ENCODE measurements at regions not wholly inside any gene's neighbourhood (a gene's known extent, or its start where the extent isn't known, plus 50 kb on each side); places are given as distances from the start of the nearest gene placed in this dataset.

DNA sequence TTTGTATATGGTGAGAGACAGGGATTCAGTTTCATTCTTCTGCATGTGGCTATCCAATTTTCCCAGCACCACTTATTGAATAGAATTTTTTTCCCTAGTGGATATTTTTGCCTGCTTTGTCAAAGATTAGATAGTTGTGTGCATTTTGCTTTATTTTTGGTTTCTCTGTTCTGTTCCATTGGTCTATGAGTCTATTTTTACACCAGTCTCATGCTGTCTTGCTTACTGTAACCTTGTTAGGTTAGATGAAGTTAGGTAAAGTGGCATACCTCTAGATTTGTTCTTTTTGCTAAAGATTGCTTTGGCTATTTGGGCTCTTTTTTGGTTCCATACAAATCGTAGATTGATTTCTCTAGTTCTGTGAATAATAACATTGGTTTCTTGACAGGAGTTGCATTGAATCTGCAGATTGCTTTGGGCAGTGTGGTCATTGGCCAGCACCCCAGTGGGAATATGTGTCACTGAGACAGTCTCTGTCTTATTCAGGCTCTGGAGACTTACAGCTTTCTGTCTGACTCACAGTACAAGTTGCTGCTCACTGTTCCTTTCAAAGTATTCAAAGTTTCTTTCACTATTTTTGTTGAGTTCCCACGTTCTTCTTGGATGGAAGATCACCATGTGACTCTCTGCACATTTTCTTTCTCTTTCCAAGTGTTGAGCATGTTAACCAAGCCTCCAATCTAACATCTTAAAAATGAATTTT lies 709.1 kb downstream of the CDH11 start:
- TF ChIP-seq, protein P1, sequence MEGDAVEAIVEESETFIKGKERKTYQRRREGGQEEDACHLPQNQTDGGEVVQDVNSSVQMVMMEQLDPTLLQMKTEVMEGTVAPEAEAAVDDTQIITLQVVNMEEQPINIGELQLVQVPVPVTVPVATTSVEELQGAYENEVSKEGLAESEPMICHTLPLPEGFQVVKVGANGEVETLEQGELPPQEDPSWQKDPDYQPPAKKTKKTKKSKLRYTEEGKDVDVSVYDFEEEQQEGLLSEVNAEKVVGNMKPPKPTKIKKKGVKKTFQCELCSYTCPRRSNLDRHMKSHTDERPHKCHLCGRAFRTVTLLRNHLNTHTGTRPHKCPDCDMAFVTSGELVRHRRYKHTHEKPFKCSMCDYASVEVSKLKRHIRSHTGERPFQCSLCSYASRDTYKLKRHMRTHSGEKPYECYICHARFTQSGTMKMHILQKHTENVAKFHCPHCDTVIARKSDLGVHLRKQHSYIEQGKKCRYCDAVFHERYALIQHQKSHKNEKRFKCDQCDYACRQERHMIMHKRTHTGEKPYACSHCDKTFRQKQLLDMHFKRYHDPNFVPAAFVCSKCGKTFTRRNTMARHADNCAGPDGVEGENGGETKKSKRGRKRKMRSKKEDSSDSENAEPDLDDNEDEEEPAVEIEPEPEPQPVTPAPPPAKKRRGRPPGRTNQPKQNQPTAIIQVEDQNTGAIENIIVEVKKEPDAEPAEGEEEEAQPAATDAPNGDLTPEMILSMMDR (IDR thresholded peaks at IDR 0.05), result no peak
- TF ChIP-seq, protein P2, sequence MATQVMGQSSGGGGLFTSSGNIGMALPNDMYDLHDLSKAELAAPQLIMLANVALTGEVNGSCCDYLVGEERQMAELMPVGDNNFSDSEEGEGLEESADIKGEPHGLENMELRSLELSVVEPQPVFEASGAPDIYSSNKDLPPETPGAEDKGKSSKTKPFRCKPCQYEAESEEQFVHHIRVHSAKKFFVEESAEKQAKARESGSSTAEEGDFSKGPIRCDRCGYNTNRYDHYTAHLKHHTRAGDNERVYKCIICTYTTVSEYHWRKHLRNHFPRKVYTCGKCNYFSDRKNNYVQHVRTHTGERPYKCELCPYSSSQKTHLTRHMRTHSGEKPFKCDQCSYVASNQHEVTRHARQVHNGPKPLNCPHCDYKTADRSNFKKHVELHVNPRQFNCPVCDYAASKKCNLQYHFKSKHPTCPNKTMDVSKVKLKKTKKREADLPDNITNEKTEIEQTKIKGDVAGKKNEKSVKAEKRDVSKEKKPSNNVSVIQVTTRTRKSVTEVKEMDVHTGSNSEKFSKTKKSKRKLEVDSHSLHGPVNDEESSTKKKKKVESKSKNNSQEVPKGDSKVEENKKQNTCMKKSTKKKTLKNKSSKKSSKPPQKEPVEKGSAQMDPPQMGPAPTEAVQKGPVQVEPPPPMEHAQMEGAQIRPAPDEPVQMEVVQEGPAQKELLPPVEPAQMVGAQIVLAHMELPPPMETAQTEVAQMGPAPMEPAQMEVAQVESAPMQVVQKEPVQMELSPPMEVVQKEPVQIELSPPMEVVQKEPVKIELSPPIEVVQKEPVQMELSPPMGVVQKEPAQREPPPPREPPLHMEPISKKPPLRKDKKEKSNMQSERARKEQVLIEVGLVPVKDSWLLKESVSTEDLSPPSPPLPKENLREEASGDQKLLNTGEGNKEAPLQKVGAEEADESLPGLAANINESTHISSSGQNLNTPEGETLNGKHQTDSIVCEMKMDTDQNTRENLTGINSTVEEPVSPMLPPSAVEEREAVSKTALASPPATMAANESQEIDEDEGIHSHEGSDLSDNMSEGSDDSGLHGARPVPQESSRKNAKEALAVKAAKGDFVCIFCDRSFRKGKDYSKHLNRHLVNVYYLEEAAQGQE (IDR thresholded peaks at IDR 0.05; ENCODE audit: insufficient read depth in 1 of 2, low read depth in 2 of 2, low read length in 1 of 2), result no peak
- TF ChIP-seq POLR2AphosphoS5 (IDR thresholded peaks at IDR 0.05; ENCODE audit: low read depth, low read length) (no peak), SIN3A (IDR thresholded peaks at IDR 0.05; ENCODE audit: borderline replicate concordance, insufficient read depth, low read depth, low read length) (no peak), TCF7L2 (IDR thresholded peaks at IDR 0.05; ENCODE audit: low read depth, low read length) (no peak)
- no peak overlapping the region for H3K4me3 ChIP-seq (ENCODE audit: low read depth in 2 of 2, low read length in 2 of 2)
- intact Hi-C loops (cut with micrococcal nuclease; ENCODE audit: unreplicated experiment) (no loop called here), in situ Hi-C loops (cut with HindIII; ENCODE audit: low pct_unique_long_range_greater_than_20kb, low sequenced_read_pairs) (no loop called here)
- H3K4me1 ChIP-seq (ENCODE audit: control insufficient read depth, insufficient read depth, low read length), result no peaks in the 10 kb centered on the region
- H3K36me3 ChIP-seq (ENCODE audit: control insufficient read depth, insufficient read depth, low read length), result no peaks in the 10 kb centered on the region
- no peaks in the 10 kb centered on the region for H3K9me3 ChIP-seq (ENCODE audit: control insufficient read depth, insufficient read depth, low read depth, low read length)
- ChIA-PET CTCF (no interaction called here), POLR2A (no interaction called here)
- DNase-seq (ENCODE audit: low read depth, low spot score) (no peak), ATAC-seq (no peak)
- BruUV-seq (replicated peaks), result no TSS peak
- no peaks in the 10 kb centered on the region for H3K27me3 ChIP-seq (ENCODE audit: control insufficient read depth, insufficient read depth, low read length)
- no peak overlapping the region for H3K27ac ChIP-seq (ENCODE audit: low read length)

DNA sequence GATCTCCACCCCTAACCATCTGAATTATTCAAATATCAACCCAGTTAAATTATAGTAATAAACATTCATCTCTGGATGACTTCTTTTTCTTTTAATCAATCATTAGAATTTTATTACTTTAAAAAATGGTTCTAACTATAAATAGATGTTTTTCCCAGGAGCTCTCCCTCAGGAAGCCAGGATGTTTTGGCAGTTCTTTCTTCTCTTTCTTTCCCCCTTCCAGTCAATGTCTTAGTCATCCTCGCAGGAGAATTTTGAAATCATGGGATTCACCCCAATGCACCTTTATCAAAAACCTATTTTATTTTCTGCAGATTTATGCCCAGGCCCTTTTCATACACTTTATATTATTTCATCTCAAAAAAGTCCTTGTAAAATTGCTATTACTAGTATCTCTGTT lies 711.6 kb downstream of the CDH11 start:
- DNase-seq (ENCODE audit: low read depth, low spot score) (no peak), ATAC-seq (no peak)
- H3K27ac ChIP-seq (ENCODE audit: low read length), result no peak overlapping the region
- H3K4me1 ChIP-seq (ENCODE audit: control insufficient read depth, insufficient read depth, low read length), result no peaks in the 10 kb centered on the region
- ChIA-PET CTCF (no interaction called here), POLR2A (no interaction called here)
- BruUV-seq (replicated peaks), result no TSS peak
- in situ Hi-C loops (cut with HindIII; ENCODE audit: low pct_unique_long_range_greater_than_20kb, low sequenced_read_pairs), result no loop called here
- H3K27me3 ChIP-seq (ENCODE audit: control insufficient read depth, insufficient read depth, low read length), result no peaks in the 10 kb centered on the region
- TF ChIP-seq SIN3A (IDR thresholded peaks at IDR 0.05; ENCODE audit: borderline replicate concordance, insufficient read depth, low read depth, low read length) (no peak), TCF7L2 (IDR thresholded peaks at IDR 0.05; ENCODE audit: low read depth, low read length) (no peak), POLR2AphosphoS5 (IDR thresholded peaks at IDR 0.05; ENCODE audit: low read depth, low read length) (no peak)
- TF ChIP-seq, protein P2 (IDR thresholded peaks at IDR 0.05; ENCODE audit: insufficient read depth in 1 of 2, low read depth in 2 of 2, low read length in 1 of 2), result no peak
- TF ChIP-seq, protein P1 (IDR thresholded peaks at IDR 0.05), result no peak
- no peaks in the 10 kb centered on the region for H3K36me3 ChIP-seq (ENCODE audit: control insufficient read depth, insufficient read depth, low read length)
- intact Hi-C loops (cut with micrococcal nuclease; ENCODE audit: unreplicated experiment), result no loop called here
- H3K4me3 ChIP-seq (ENCODE audit: low read depth in 2 of 2, low read length in 2 of 2), result no peak overlapping the region
- H3K9me3 ChIP-seq (ENCODE audit: control insufficient read depth, insufficient read depth, low read depth, low read length), result no peaks in the 10 kb centered on the region
